Adipocyte (in vitro differentiated cells): ENCODE measurements at regions not wholly inside any gene's neighbourhood (a gene's known extent, or its start where the extent isn't known, plus 50 kb on each side); places are given as distances from the start of the nearest gene placed in this dataset.
A peak's percentile ranks its signal among the peaks of the same experiment; 100 is the strongest.
"Not testable (repeated sequence)": the region's sequence is repeated elsewhere in the genome, so short reads cannot be mapped to it uniquely, and the experiment has no call there.

Experiments used
- DNase-seq: peaks from one replicate; pipeline ENCODE4 v3.0.0-alpha.2; 2015; ENCODE audit warnings: low read depth
- H3K27me3 ChIP-seq: replicated peaks from 2 replicates; pipeline ENCODE4 v1.7.0; 2013; ENCODE audit warnings: mild to moderate bottlenecking, low read length, moderate library complexity; ENCODE audit not compliant: control insufficient read depth, insufficient read depth
- H3K36me3 ChIP-seq: 2 replicates; pipeline ENCODE4 v1.7.0; 2013; ENCODE audit warnings: low read length, mild to moderate bottlenecking, moderate library complexity; ENCODE audit not compliant: control insufficient read depth, insufficient read depth, severe bottlenecking
- H3K4me1 ChIP-seq: 2 replicates; pipeline ENCODE4 v1.7.0; 2013; ENCODE audit warnings: mild to moderate bottlenecking, low read length, moderate library complexity; ENCODE audit not compliant: control insufficient read depth, insufficient read depth
- H3K4me3 ChIP-seq: 2 replicates; pipeline ENCODE4 v1.7.0; 2013; ENCODE audit warnings: mild to moderate bottlenecking, low read length, moderate library complexity
- H3K9ac ChIP-seq: 2 replicates; pipeline ENCODE4 v1.7.0; 2013; ENCODE audit warnings: mild to moderate bottlenecking, low read length, moderate library complexity
- H3K9me3 ChIP-seq: 2 replicates; pipeline ENCODE4 v1.7.0; 2013; ENCODE audit warnings: mild to moderate bottlenecking, low read length, moderate library complexity; ENCODE audit not compliant: control insufficient read depth

- Histone ChIP-seq H3K27me3 (no peaks in the 10 kb centered on the region), H3K4me3 (no peak overlapping the region), H3K9me3 (no peaks in the 10 kb centered on the region), H3K9ac (no peak overlapping the region), H3K36me3 (no peaks in the 10 kb centered on the region), H3K4me1 (no peaks in the 10 kb centered on the region)
- DNase-seq = no peak
Measured at GRCh38 chr7:115789901-115790300, 240.7 kb downstream of the TFEC start.

- not testable (repeated sequence) for H3K4me1 ChIP-seq, DNase-seq
Measured at GRCh38 chr7:115789473-115789872, 241.1 kb downstream of the TFEC start.

GRCh38 chr7:115782696-115783490, 247.7 kb downstream of the TFEC start:
- peaks cover 14% of the 10 kb centered on the region for H3K4me1 ChIP-seq
- H3K27me3 ChIP-seq = no peaks in the 10 kb centered on the region
- no peak overlapping the region for H3K9ac ChIP-seq
- H3K9me3 ChIP-seq = no peaks in the 10 kb centered on the region
- peak overlapping the region; percentile 23 for H3K4me3 ChIP-seq
- DNase-seq = peak; percentile 76
- no peaks in the 10 kb centered on the region for H3K36me3 ChIP-seq

More at GRCh38 chr7:115789473-115789872, 241.1 kb downstream of the TFEC start:
- not testable (repeated sequence) for H3K36me3 ChIP-seq, H3K9ac ChIP-seq, H3K9me3 ChIP-seq, H3K27me3 ChIP-seq, H3K4me3 ChIP-seq

GRCh38 chr7:115779561-115779960, 251.0 kb downstream of the TFEC start:
- Histone ChIP-seq H3K4me3 (no peak overlapping the region), H3K36me3 (no peaks in the 10 kb centered on the region), H3K9me3 (no peaks in the 10 kb centered on the region), H3K4me1 (peaks cover 14% of the 10 kb centered on the region), H3K27me3 (no peaks in the 10 kb centered on the region), H3K9ac (no peak overlapping the region)
- peak; percentile 29 for DNase-seq

- no peak overlapping the region for H3K9ac ChIP-seq
- no peaks in the 10 kb centered on the region for H3K4me1 ChIP-seq
- H3K9me3 ChIP-seq = no peaks in the 10 kb centered on the region
- DNase-seq = no peak
- H3K27me3 ChIP-seq = no peaks in the 10 kb centered on the region
- no peak overlapping the region for H3K4me3 ChIP-seq
- H3K36me3 ChIP-seq = no peaks in the 10 kb centered on the region
Measured at GRCh38 chr7:115775981-115776380, 254.6 kb downstream of the TFEC start.

GRCh38 chr7:115763347-115763746, 267.2 kb downstream of the TFEC start:
- H3K4me1 ChIP-seq = peaks cover 2% of the 10 kb centered on the region
- H3K9me3 ChIP-seq = no peaks in the 10 kb centered on the region
- DNase-seq = no peak
- H3K36me3 ChIP-seq = no peaks in the 10 kb centered on the region
- H3K4me3 ChIP-seq = no peak overlapping the region
- H3K27me3 ChIP-seq = no peaks in the 10 kb centered on the region
- no peak overlapping the region for H3K9ac ChIP-seq

GRCh38 chr7:115758025-115758424, 272.5 kb downstream of the TFEC start:
- no peak overlapping the region for H3K4me3 ChIP-seq
- no peak for DNase-seq
- no peaks in the 10 kb centered on the region for H3K27me3 ChIP-seq
- H3K9ac ChIP-seq = no peak overlapping the region
- no peaks in the 10 kb centered on the region for H3K9me3 ChIP-seq
- H3K36me3 ChIP-seq = no peaks in the 10 kb centered on the region
- H3K4me1 ChIP-seq = peaks cover 2% of the 10 kb centered on the region

- no peak overlapping the region for H3K4me3 ChIP-seq
- no peaks in the 10 kb centered on the region for H3K27me3 ChIP-seq
- H3K36me3 ChIP-seq = no peaks in the 10 kb centered on the region
- no peaks in the 10 kb centered on the region for H3K9me3 ChIP-seq
- no peaks in the 10 kb centered on the region for H3K4me1 ChIP-seq
- DNase-seq = no peak
- H3K9ac ChIP-seq = no peak overlapping the region
Measured at GRCh38 chr7:115754226-115754625, 276.3 kb downstream of the TFEC start.

- Histone ChIP-seq H3K9me3 (no peaks in the 10 kb centered on the region), H3K4me1 (no peaks in the 10 kb centered on the region), H3K36me3 (no peaks in the 10 kb centered on the region), H3K4me3 (no peak overlapping the region), H3K27me3 (no peaks in the 10 kb centered on the region), H3K9ac (no peak overlapping the region)
- no peak for DNase-seq
Measured at GRCh38 chr7:115749924-115750323, 280.6 kb downstream of the TFEC start.

- Histone ChIP-seq H3K36me3 (no peaks in the 10 kb centered on the region), H3K27me3 (no peaks in the 10 kb centered on the region), H3K9me3 (no peaks in the 10 kb centered on the region), H3K9ac (no peak overlapping the region), H3K4me1 (no peaks in the 10 kb centered on the region), H3K4me3 (no peak overlapping the region)
- peak; percentile 23 for DNase-seq
Measured at GRCh38 chr7:115748123-115748738, 282.3 kb downstream of the TFEC start.

GRCh38 chr7:115747174-115747573, 283.4 kb downstream of the TFEC start:
- H3K9me3 ChIP-seq = no peaks in the 10 kb centered on the region
- H3K9ac ChIP-seq = no peak overlapping the region
- DNase-seq = peak; percentile 31
- no peaks in the 10 kb centered on the region for H3K4me1 ChIP-seq
- no peak overlapping the region for H3K4me3 ChIP-seq
- H3K27me3 ChIP-seq = no peaks in the 10 kb centered on the region
- H3K36me3 ChIP-seq = no peaks in the 10 kb centered on the region
